WERI-Rb-1 (cell line): ENCODE measurements at regions not wholly inside any gene's neighbourhood (a gene's known extent, or its start where the extent isn't known, plus 50 kb on each side); places are given as distances from the start of the nearest gene placed in this dataset.

Experiments used
- DNase-seq: peaks from one replicate; pipeline ENCODE4 v3.0.0-alpha.2; 2020
- H3K27ac ChIP-seq: fragments of 250-450 bp; sonication (Bioruptor Pico); 2 replicates; pipeline ENCODE4 v1.5.1; 2020; ENCODE audit warnings: mild to moderate bottlenecking, moderate library complexity
- H3K27me3 ChIP-seq: fragments of 250-450 bp; sonication (Bioruptor Pico); 2 replicates; pipeline ENCODE4 v1.5.1; 2021; ENCODE audit warnings: mild to moderate bottlenecking, low read depth, moderate library complexity; ENCODE audit not compliant: insufficient read depth, severe bottlenecking
- H3K36me3 ChIP-seq: fragments of 250-450 bp; sonication (Bioruptor Pico); 2 replicates; pipeline ENCODE4 v1.5.1; 2020; ENCODE audit warnings: mild to moderate bottlenecking, moderate library complexity
- H3K4me3 ChIP-seq: 2 replicates; pipeline ENCODE4 v1.5.1; 2011; ENCODE audit warnings: low read depth, mild to moderate bottlenecking, control low read depth, low read length
- H3K9me3 ChIP-seq: fragments of 250-450 bp; sonication (Bioruptor Pico); 2 replicates; pipeline ENCODE4 v1.5.1; 2021; ENCODE audit warnings: mild to moderate bottlenecking, moderate library complexity; ENCODE audit not compliant: severe bottlenecking
- CTCF ChIP-seq: IDR thresholded peaks from 2 replicates; pipeline ENCODE4 v1.5.1; 2011; ENCODE audit warnings: low read depth, mild to moderate bottlenecking, control low read depth, inconsistent platforms, low read length

- no peak for DNase-seq
- H3K4me3 ChIP-seq, result no peak overlapping the region
- H3K27ac ChIP-seq, result no peak overlapping the region
- no peaks in the 10 kb centered on the region for H3K36me3 ChIP-seq
- no peak for TF ChIP-seq CTCF
- no peaks in the 10 kb centered on the region for H3K27me3 ChIP-seq
- no peaks in the 10 kb centered on the region for H3K9me3 ChIP-seq
Measured at GRCh38 chr2:150619607-150620330, 132.3 kb upstream of the RND3 start.

GRCh38 chr2:150618245-150618895, 130.9 kb upstream of the RND3 start:
- Histone ChIP-seq H3K36me3 (no peaks in the 10 kb centered on the region), H3K4me3 (no peak overlapping the region), H3K27me3 (no peaks in the 10 kb centered on the region), H3K9me3 (no peaks in the 10 kb centered on the region), H3K27ac (no peak overlapping the region)
- TF ChIP-seq CTCF, result no peak
- no peak for DNase-seq

- no peaks in the 10 kb centered on the region for H3K9me3 ChIP-seq
- TF ChIP-seq CTCF, result no peak
- H3K36me3 ChIP-seq, result no peaks in the 10 kb centered on the region
- no peak for DNase-seq
- no peaks in the 10 kb centered on the region for H3K27me3 ChIP-seq
- no peak overlapping the region for H3K4me3 ChIP-seq
- no peak overlapping the region for H3K27ac ChIP-seq
Measured at GRCh38 chr2:150617351-150617978, 130.0 kb upstream of the RND3 start.

- no peak overlapping the region for H3K4me3 ChIP-seq
- TF ChIP-seq CTCF, result no peak
- no peaks in the 10 kb centered on the region for H3K27me3 ChIP-seq
- H3K36me3 ChIP-seq, result no peaks in the 10 kb centered on the region
- H3K9me3 ChIP-seq, result no peaks in the 10 kb centered on the region
- H3K27ac ChIP-seq, result no peak overlapping the region
- DNase-seq, result no peak
Measured at GRCh38 chr2:150612957-150613710, 125.7 kb upstream of the RND3 start.

- H3K36me3 ChIP-seq, result no peaks in the 10 kb centered on the region
Measured at GRCh38 chr2:150610670-150611279, 123.3 kb upstream of the RND3 start.

More at GRCh38 chr2:150610670-150611279, 123.3 kb upstream of the RND3 start:
- DNase-seq, result peak; percentile 18
- Histone ChIP-seq H3K27ac (no peak overlapping the region), H3K27me3 (no peaks in the 10 kb centered on the region), H3K4me3 (no peak overlapping the region), H3K9me3 (no peaks in the 10 kb centered on the region)
- peak; percentile 55 for TF ChIP-seq CTCF
